Renal pelvis (tissue), 1 donor: ENCODE measurements at regions not wholly inside any gene's neighbourhood (a gene's known extent, or its start where the extent isn't known, plus 50 kb on each side); places are given as distances from the start of the nearest gene placed in this dataset.
A peak's percentile ranks its signal among the peaks of the same experiment; 100 is the strongest.
"Not testable (repeated sequence)": the region's sequence is repeated elsewhere in the genome, so short reads cannot be mapped to it uniquely, and the experiment has no call there.

ENCODE experiments used
- DNase-seq: peaks from one replicate; pipeline ENCODE4 v3.0.0-alpha.2; 2013

- DNase-seq = no peak
These were observed 80.6 kb downstream of the MFSD1 start for GRCh38 chr3:158882445-158882844.

- DNase-seq = no peak
These were observed 94.9 kb downstream of the MFSD1 start for GRCh38 chr3:158896729-158897128.

- no peak for DNase-seq
These were observed 104.9 kb downstream of the MFSD1 start for GRCh38 chr3:158906749-158907148.

GRCh38 chr3:158908187-158908734, 106.4 kb downstream of the MFSD1 start:
- no peak for DNase-seq

- DNase-seq = no peak
These were observed 108.0 kb downstream of the MFSD1 start for GRCh38 chr3:158909870-158910269.

- DNase-seq = no peak
These were observed 109.7 kb downstream of the MFSD1 start for GRCh38 chr3:158911586-158911985.

GRCh38 chr3:158912188-158912587, 110.3 kb downstream of the MFSD1 start:
- DNase-seq = no peak

- DNase-seq = no peak
These were observed 110.8 kb downstream of the MFSD1 start for GRCh38 chr3:158912621-158913020.

GRCh38 chr3:158916111-158916510, 114.3 kb downstream of the MFSD1 start:
- no peak for DNase-seq

GRCh38 chr3:158918008-158918407, 116.2 kb downstream of the MFSD1 start:
- peak; percentile 37 for DNase-seq

GRCh38 chr3:158918451-158918850, 116.6 kb downstream of the MFSD1 start:
- DNase-seq = no peak

GRCh38 chr3:158920371-158920770, 118.5 kb downstream of the MFSD1 start:
- no peak for DNase-seq

- no peak for DNase-seq
These were observed 123.2 kb downstream of the MFSD1 start for GRCh38 chr3:158925021-158925420.

GRCh38 chr3:158925828-158926494, 124.1 kb downstream of the MFSD1 start:
- DNase-seq = no peak

- DNase-seq = no peak
These were observed 134.0 kb downstream of the MFSD1 start for GRCh38 chr3:158935846-158936245.

GRCh38 chr3:158936530-158937113, 134.8 kb downstream of the MFSD1 start:
- no peak for DNase-seq

- no peak for DNase-seq
These were observed 148.5 kb downstream of the MFSD1 start for GRCh38 chr3:158950178-158950901.

- DNase-seq = no peak
These were observed 151.3 kb downstream of the MFSD1 start for GRCh38 chr3:158953131-158953530.

- DNase-seq = no peak
These were observed 152.6 kb downstream of the MFSD1 start for GRCh38 chr3:158954420-158954819.

GRCh38 chr3:158957777-158958176, 155.9 kb downstream of the MFSD1 start:
- DNase-seq = not testable (repeated sequence)

GRCh38 chr3:158958873-158959272, 157.0 kb downstream of the MFSD1 start:
- DNase-seq = no peak

GRCh38 chr3:158961471-158961870, 159.6 kb downstream of the MFSD1 start:
- DNase-seq = no peak

GRCh38 chr3:158961911-158962310, 160.1 kb downstream of the MFSD1 start:
- no peak for DNase-seq
